Fibroblast of skin of left biceps (primary cell): ENCODE measurements at regions not wholly inside any gene's neighbourhood (a gene's known extent, or its start where the extent isn't known, plus 50 kb on each side); places are given as distances from the start of the nearest gene placed in this dataset.

Experiments used
- DNase-seq, 2 experiments: peaks; one replicate each; pipeline ENCODE4 v3.0.0-alpha.2; 2013; ENCODE audit warnings: low read depth in 2 of 2

DNA sequence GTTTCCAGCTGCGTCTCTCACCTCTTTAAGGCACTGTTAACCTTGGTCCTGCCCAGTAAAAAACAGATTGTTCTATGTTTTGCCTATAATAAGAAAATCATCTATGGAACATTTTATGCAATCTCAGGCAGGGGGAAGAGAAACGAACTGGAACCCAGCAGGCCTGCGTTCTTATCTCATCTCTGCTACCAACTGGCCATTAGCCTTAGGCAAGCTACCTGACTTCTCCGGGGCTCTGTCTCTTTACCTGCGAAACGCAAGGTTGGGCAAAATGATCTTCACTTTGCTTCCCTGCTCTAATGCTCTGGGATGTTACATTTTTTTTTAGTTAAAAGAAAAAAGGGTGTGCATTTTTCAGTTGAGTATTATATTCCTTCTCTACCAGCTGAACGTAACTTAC, 70.5 kb upstream of the WIPF1 start:
- no peak for DNase-seq

DNA sequence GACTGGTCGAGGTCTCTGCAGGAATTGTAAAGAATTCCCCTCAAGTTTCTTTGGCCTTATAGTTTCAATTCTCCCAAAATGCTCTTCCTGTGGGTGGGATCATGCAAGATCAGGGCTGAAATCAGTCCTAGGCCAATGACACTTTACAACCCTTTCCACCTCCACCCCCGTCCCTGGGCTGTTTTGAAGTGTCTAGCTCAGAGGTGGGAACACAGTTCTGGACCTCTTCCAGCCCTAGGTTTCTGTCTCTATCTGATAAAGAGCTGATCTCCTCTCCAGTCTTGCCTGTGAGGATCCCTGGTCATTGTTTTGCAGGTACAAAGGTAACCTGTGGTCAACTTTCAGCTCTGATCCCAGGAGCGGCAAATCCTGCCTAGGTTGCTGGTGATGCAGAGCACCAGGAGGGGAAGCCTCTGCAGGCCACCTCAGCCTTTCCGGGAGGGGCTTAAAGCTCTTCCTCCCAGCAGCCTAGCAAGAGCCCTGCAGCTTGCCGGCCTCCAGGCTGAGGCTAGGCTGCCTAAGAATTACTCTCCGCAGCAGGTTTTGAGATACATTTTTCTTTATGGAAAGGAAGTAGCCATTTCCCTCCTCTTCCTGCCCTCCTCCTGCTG, 69.8 kb upstream of the WIPF1 start:
- no peak for DNase-seq

DNA sequence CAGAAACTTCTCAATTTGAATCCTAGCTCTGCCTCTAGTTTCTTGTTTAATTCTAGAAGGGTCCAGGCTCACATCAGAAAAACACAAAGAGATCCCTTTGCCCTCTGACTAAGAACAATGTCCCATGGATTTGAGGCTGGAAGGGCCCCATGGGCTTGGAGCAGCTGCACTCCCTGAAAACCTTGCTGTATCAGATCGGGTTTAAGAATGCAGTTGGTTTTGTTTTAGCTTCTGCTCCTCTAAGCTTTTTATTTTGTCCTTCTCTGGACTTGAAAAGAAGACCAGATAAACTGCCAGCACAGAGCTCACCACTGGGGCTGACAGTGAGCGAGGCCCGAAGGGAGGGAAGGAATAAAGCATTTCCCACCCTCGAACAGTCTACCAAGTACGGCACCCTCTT, 69.2 kb upstream of the WIPF1 start:
- no peak for DNase-seq

DNA sequence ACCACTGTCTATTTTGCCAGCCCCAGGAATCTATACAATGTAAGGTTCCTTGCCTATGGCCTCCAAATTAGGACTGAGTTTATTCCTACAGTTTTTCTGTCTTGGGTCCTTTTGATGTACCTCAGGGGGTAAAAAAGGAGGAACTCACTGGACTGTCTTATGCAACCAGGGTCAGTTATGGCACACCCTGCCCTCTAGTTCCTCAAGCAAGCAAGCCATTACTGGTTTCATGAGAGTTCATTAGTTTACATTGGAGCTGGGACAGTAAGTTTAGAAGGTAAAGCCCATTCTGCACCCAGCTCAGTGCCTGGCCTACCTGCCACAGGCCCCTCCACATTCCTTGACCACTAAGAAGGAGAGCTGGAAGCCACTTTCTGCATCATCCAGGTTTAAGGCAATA, 68.7 kb upstream of the WIPF1 start:
- DNase-seq, result no peak

DNA sequence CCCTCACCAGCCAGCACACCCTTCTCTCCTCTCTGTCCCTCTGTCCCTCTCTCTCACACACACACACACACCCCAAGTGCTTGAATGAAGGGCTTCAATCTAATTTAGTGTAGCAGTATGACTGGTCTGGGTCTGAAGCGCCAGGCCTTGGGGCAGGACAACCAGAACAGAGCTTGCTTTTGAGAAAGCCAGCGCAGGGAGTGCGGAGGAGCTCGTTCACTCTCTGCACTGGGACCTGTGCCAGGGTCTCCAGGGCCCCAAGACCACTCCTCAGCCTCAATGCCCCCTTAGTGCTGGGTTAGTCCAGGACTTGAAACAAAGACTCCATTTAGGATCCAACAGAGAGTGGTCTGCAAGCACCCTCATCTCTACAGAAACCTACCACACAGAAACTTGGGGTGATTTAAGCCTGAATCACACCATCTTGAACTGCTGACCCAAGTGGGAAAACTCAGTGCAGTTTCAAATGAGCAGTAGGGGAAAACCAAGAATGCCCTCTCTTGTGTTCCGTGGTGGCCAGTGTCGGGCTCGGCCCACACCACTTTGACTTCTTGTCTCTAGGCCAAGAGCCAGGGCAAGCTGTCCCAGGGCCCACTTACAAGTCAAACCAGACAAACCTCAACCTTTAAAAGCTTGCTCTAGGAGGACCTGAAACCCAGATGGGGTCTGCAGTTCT, 66.6 kb upstream of the WIPF1 start:
- DNase-seq, result no peak

DNA sequence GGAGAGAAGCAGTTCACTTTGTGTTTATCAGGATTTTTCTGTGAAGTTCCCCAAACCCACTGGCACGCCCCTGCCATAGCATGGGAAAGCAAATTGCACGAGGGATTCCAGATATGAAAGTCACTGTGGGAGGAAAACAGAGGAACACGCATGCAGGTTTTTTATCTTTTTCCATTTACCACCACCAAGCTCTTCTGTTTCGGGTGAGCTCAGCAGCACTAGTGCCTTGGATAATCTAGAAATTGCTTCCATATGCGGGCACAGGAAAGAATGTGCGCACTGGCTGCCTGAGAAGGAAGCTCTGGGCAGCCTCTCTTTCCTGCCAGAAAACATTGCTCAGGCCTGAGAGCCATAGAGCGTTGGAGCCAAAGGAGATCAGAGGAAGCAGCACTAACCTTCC, 65.9 kb upstream of the WIPF1 start:
- peak; percentile 83 to 85 for DNase-seq

DNA sequence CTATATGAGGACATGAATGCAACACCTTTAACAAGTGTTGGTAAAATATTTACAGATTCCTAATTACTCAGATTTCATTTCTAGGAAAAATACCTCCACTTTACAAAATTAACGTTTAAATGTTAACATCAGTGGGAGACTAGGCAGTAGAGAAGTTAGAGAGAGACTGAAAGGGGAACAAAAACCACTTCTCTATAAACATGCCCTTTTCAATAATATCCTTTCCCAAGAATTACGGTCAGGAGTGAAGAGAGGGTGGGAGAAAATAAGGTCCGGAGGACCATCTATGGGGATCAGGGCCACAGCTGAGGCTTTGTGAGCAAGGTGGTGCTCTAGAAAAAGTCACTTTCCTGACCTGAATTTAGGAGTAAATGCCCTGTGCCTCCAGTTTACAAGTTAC, 65.3 kb upstream of the WIPF1 start:
- no peak for DNase-seq

DNA sequence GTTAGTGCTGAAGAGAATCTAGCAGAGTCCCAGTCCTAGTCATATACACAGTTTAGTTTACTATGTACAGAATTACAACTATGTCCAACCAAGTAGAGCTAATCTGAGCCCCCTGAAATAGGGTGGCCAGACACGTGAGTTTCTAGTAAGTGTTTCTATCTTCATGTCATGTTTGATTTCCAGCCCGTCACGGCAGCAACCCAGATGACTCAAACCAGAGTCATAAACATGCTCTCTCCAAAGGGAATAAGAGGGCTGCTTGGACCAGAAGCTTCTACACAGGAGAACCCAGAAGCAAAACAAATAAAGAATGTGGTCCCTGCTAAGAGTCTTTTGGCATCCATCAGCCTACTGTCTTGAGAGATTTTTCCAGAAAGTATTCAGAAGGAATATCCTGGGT, 64.9 kb upstream of the WIPF1 start:
- peak; percentile 54 to 55 for DNase-seq

DNA sequence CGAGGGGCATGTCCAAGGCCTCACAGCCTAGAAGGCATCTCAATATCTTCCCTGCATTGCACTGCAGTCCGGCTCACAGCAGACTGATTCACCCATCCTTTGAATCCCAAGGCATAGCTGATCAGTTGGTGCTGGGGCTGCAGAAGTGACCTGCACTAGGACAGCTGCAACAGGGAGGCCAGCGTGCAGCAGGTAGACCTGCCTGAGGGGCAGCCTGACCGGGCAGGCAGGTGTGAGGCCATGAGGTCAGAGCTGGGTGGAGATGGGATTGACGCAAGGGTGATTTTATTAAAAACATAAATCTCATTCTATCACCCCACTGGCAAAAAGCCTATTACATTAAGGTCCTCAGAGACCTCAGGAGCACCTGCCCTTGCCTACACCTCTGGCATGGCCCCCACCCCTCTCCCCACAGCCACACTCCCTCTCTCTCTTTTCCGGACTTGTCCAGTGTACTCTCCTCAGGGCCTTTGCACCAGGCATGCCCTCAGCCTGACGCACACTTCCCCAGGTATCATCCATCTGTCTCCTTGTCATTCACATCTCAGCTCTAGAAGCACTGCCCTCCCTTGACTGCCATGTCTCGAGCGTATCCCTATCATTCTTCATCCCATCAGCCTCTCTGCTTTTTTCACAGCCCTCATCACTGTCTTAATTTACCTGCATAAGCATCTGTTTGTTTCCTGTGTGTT, 63.5 kb upstream of the WIPF1 start:
- DNase-seq, result no peak

DNA sequence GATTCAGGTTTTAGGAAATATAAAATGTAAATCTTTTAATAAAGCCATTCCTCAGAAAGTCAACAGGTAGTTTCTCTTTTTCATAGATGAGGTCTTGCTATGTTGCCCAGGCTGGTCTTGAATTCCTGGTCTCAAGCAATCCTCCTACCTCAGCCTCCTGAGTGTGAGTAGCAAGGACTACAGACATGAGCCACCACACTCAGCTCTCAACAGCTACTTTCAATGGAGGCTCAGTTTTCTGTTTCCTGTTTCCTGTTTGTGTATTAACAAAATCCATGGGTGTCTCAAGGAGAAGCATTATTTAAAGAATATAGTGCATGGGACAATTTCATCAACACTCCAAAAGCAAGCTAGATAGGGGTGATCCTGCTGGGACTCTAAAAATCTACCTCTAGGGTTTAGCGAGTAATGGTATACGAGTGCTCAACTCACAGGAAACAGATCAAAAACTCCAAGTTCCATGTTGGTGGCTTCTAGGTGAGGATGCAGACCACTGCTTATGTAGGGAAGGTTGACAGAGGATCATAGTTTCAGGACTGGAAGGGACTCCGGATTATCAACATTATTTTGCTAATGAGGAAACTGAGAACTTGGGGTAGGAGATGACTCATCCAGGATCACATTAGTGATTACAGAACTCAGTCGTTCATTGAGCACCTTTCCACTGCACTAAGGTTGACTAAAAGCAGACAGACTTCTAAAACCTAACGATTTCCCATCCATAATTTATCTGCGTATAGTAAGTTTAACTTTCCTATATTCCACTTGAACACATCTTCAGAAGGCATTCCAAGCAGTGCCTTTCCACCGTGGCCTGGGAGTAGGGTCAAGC, 61.7 kb upstream of the WIPF1 start:
- no peak for DNase-seq

DNA sequence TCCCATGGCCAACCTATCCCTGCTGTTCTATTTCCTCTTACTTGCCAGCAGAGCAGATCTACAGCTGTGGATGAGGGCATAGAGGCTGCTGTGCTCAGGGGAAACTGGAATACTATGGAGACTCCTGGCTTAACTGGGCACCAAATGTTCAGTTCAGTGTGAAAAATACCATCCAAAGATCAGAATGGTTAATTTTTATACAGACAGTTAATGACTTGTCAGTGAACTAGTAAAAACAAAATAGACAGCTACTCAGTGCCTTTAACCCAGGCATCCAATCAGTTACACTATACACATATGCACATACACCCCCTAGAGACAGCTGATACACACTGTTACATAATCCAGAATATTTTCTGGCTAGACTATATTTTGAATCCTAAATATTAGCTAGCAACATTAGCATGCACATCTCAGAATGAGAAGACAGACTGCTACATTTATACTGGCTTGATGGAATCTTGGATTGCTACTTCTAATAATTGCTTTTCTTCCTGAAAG, 59.1 kb upstream of the WIPF1 start:
- no peak for DNase-seq

DNA sequence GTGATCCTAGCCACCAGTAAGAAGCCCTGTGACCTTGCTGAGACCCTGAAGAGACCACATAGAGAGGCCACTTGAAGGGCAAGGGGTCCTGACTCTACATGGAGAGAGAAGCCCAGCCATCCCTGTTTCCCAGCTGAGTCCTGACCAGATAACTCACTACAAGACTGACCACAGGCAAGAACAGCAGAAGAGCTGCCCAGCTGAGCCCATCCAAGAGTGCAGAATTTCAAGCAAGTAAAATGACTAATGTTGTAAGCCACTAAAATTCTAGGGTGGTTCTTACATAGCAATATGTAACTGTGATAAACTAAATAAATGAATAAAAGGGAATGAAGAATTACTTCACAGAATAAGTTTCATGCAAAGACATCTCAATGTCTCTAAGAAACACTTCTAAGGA, 58.4 kb upstream of the WIPF1 start:
- DNase-seq, result no peak

DNA sequence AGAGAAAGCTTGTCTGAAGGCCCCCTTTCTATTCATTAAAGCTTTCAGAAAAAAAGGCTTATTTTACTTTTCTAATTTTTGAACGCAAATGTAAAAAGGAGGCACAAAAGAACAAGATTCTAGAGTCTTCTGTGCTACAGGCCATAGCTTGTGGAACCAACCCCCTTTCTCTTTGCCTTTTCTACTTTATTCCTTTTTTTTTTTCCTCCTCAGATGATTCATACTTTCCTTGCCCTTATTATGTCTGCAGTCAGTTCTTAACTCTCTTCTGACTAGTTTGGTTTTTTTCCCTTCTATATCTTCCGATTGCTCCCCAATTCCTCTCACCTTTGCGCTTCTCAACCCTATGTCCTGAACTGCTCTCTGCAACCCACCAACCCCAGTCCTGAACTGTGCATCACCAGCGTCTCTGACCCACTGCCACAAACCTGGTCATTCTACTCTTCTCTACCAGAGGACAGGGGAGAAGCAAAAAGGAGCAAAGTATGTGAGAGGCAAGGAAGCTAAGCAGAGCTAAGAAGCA, 56.9 kb upstream of the WIPF1 start:
- DNase-seq, result no peak

DNA sequence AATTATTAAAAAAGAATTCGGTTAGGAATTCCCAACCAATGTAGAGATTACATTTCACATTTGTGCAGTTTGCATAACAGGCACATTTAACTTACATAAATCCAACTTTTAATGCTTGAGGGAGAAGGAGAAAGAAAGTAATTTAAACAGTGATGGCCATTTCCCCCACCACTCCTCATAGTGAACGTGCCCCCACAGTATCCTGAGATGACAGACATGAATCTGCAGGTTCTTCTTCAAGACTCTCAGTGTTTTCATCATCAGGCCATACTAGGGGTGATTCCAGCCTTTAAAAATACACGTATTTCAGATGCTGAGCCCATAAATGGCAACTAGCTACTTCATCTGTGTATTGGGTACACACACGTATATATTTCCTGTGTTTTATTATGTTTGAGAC, 51.3 kb upstream of the WIPF1 start:
- no peak for DNase-seq
